ENCODE measurements at regions not wholly inside any gene's neighbourhood (a gene's known extent, or its start where the extent isn't known, plus 50 kb on each side); places are given as distances from the start of the nearest gene placed in this dataset.

- Mint-ChIP-seq H3K9me3 (no peaks in the 10 kb centered on the region), H3K36me3 (no peaks in the 10 kb centered on the region), H3K4me3 (no peak overlapping the region), H3K4me1 (no peaks in the 10 kb centered on the region), H3K27ac (no peak overlapping the region), H3K27me3 (ENCODE audit: insufficient read depth, low read depth) (no peaks in the 10 kb centered on the region)
- H3F3A ChIP-seq (ENCODE audit: low read depth), result no peaks in the 10 kb centered on the region
- no peak overlapping the region for H3K27ac ChIP-seq
- TF ChIP-seq EZH2 (IDR thresholded peaks at IDR 0.05) (no peak), CTCF (IDR thresholded peaks at IDR 0.05) (no peak), EZH2phosphoT487 (IDR thresholded peaks at IDR 0.05) (no peak)
- no peak overlapping the region for H3K4me2 ChIP-seq
- no peaks in the 10 kb centered on the region for H3K36me3 ChIP-seq
- H3K79me2 ChIP-seq (ENCODE audit: low read depth), result no peaks in the 10 kb centered on the region
- H4K20me1 ChIP-seq (ENCODE audit: low read depth), result no peaks in the 10 kb centered on the region
- DNase-seq (ENCODE audit: low spot score), result no peak
- H3K9me3 ChIP-seq (ENCODE audit: low read depth), result no peaks in the 10 kb centered on the region
- H3K9ac ChIP-seq, result no peak overlapping the region
- no peak overlapping the region for H2AFZ ChIP-seq (replicated peaks)
- H3K4me3 ChIP-seq, result no peak overlapping the region
- H3K27me3 ChIP-seq, result no peaks in the 10 kb centered on the region
- no peaks in the 10 kb centered on the region for H3K4me1 ChIP-seq
These were observed 52.6 kb upstream of the NHLH2 start for GRCh38 chr1:115893545-115893944.

GRCh38 chr1:115898020-115898419 is 57.1 kb upstream of the NHLH2 start:
- TF ChIP-seq EZH2phosphoT487 (IDR thresholded peaks at IDR 0.05) (no peak), CTCF (IDR thresholded peaks at IDR 0.05) (no peak), EZH2 (IDR thresholded peaks at IDR 0.05) (no peak)
- Histone ChIP-seq H3K79me2 (ENCODE audit: low read depth) (no peaks in the 10 kb centered on the region), H3K36me3 (no peaks in the 10 kb centered on the region), H3K27ac (no peak overlapping the region), H3K9me3 (ENCODE audit: low read depth) (no peaks in the 10 kb centered on the region), H3K27me3 (no peaks in the 10 kb centered on the region), H2AFZ (replicated peaks) (no peak overlapping the region), H3K4me1 (no peaks in the 10 kb centered on the region), H3K4me2 (no peak overlapping the region), H3K9ac (no peak overlapping the region), H4K20me1 (ENCODE audit: low read depth) (no peaks in the 10 kb centered on the region), H3K4me3 (no peak overlapping the region), H3F3A (ENCODE audit: low read depth) (no peaks in the 10 kb centered on the region)
- Mint-ChIP-seq H3K9me3 (no peaks in the 10 kb centered on the region), H3K27ac (no peak overlapping the region), H3K36me3 (no peaks in the 10 kb centered on the region), H3K4me3 (no peak overlapping the region), H3K27me3 (ENCODE audit: insufficient read depth, low read depth) (no peaks in the 10 kb centered on the region), H3K4me1 (no peaks in the 10 kb centered on the region)
- no peak for DNase-seq (ENCODE audit: low spot score)

- Histone ChIP-seq H3K27ac (no peak overlapping the region), H3K9me3 (ENCODE audit: low read depth) (no peaks in the 10 kb centered on the region), H3K4me1 (no peaks in the 10 kb centered on the region), H3K79me2 (ENCODE audit: low read depth) (no peaks in the 10 kb centered on the region), H2AFZ (replicated peaks) (no peak overlapping the region), H3K9ac (no peak overlapping the region), H3K27me3 (no peaks in the 10 kb centered on the region), H3K4me3 (no peak overlapping the region), H3F3A (ENCODE audit: low read depth) (no peaks in the 10 kb centered on the region), H3K36me3 (no peaks in the 10 kb centered on the region), H3K4me2 (no peak overlapping the region), H4K20me1 (ENCODE audit: low read depth) (no peaks in the 10 kb centered on the region)
- H3K4me3 Mint-ChIP-seq, result no peak overlapping the region
- TF ChIP-seq EZH2phosphoT487 (IDR thresholded peaks at IDR 0.05) (no peak), CTCF (IDR thresholded peaks at IDR 0.05) (no peak), EZH2 (IDR thresholded peaks at IDR 0.05) (no peak)
- DNase-seq (ENCODE audit: low spot score), result no peak
- H3K9me3 Mint-ChIP-seq, result no peaks in the 10 kb centered on the region
- no peaks in the 10 kb centered on the region for H3K36me3 Mint-ChIP-seq
- H3K4me1 Mint-ChIP-seq, result no peaks in the 10 kb centered on the region
- no peaks in the 10 kb centered on the region for H3K27me3 Mint-ChIP-seq (ENCODE audit: insufficient read depth, low read depth)
- H3K27ac Mint-ChIP-seq, result no peak overlapping the region
These were observed 59.9 kb upstream of the NHLH2 start for GRCh38 chr1:115900856-115901255.

GRCh38 chr1:115906627-115907026 is 65.7 kb upstream of the NHLH2 start:
- Mint-ChIP-seq H3K9me3 (no peaks in the 10 kb centered on the region), H3K4me1 (peaks cover 5% of the 10 kb centered on the region), H3K36me3 (no peaks in the 10 kb centered on the region), H3K27me3 (ENCODE audit: insufficient read depth, low read depth) (peaks cover 2% of the 10 kb centered on the region), H3K27ac (no peak overlapping the region), H3K4me3 (no peak overlapping the region)
- Histone ChIP-seq H2AFZ (replicated peaks) (no peak overlapping the region), H3K9me3 (ENCODE audit: low read depth) (no peaks in the 10 kb centered on the region), H3K4me2 (no peak overlapping the region), H3K27me3 (no peaks in the 10 kb centered on the region), H3K4me3 (no peak overlapping the region), H3K36me3 (no peaks in the 10 kb centered on the region), H4K20me1 (ENCODE audit: low read depth) (no peaks in the 10 kb centered on the region), H3K9ac (no peak overlapping the region), H3K79me2 (ENCODE audit: low read depth) (no peaks in the 10 kb centered on the region), H3K4me1 (peaks cover 12% of the 10 kb centered on the region), H3K27ac (no peak overlapping the region), H3F3A (ENCODE audit: low read depth) (no peaks in the 10 kb centered on the region)
- no peak for DNase-seq (ENCODE audit: low spot score)
- TF ChIP-seq EZH2phosphoT487 (IDR thresholded peaks at IDR 0.05) (no peak), EZH2 (IDR thresholded peaks at IDR 0.05) (no peak), CTCF (IDR thresholded peaks at IDR 0.05) (no peak)

Measured in neural progenitor cell (in vitro differentiated cells).